GM06990 (cell line): ENCODE measurements at regions not wholly inside any gene's neighbourhood (a gene's known extent, or its start where the extent isn't known, plus 50 kb on each side); places are given as distances from the start of the nearest gene placed in this dataset.

Experiments used
- DNase-seq: peaks from one replicate; pipeline ENCODE4 v3.0.0-alpha.2; 2011; ENCODE audit not compliant: insufficient read length; ENCODE audit errors: extremely low read depth
- H3K27me3 ChIP-seq: replicated peaks from 2 replicates; pipeline ENCODE4 v1.6.0; 2011; ENCODE audit warnings: low read length; ENCODE audit not compliant: control insufficient read depth, insufficient read depth
- H3K36me3 ChIP-seq: 2 replicates; pipeline ENCODE4 v1.5.1; 2011; ENCODE audit warnings: low read length; ENCODE audit not compliant: control insufficient read depth, insufficient read depth
- H3K4me3 ChIP-seq: replicated peaks from 2 replicates; pipeline ENCODE4 v1.5.1; 2011; ENCODE audit warnings: low read depth, mild to moderate bottlenecking, control low read depth, low read length
- TF ChIP-seq, protein P1 (sequence below): IDR thresholded peaks from 2 replicates; pipeline ENCODE4 v1.5.1; 2011; ENCODE audit warnings: low read length, control low read depth, mild to moderate bottlenecking, inconsistent platforms; ENCODE audit not compliant: insufficient read depth, poor library complexity, severe bottlenecking

DNA sequence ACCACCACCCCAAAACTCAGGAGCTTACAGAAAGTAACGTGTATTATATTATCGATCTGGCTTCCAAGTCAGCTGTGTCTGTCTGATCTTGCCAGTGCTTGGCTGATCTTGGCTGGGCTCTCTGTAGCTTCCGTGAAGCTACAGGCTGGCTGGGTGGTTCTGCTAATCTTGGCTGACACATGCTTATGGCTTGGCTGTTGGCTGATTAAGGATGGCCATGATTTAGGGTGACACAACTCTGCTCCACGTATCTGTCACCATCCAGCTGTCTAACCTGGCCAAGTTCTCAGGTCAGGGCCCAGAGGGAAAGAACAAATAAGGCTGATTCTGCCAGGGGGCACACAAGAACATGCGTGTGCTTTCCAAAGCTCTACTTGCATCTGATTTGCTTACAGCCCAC lies 64.7 kb upstream of the PRL start:
- H3K4me3 ChIP-seq: no peak overlapping the region
- TF ChIP-seq, protein P1, sequence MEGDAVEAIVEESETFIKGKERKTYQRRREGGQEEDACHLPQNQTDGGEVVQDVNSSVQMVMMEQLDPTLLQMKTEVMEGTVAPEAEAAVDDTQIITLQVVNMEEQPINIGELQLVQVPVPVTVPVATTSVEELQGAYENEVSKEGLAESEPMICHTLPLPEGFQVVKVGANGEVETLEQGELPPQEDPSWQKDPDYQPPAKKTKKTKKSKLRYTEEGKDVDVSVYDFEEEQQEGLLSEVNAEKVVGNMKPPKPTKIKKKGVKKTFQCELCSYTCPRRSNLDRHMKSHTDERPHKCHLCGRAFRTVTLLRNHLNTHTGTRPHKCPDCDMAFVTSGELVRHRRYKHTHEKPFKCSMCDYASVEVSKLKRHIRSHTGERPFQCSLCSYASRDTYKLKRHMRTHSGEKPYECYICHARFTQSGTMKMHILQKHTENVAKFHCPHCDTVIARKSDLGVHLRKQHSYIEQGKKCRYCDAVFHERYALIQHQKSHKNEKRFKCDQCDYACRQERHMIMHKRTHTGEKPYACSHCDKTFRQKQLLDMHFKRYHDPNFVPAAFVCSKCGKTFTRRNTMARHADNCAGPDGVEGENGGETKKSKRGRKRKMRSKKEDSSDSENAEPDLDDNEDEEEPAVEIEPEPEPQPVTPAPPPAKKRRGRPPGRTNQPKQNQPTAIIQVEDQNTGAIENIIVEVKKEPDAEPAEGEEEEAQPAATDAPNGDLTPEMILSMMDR: no peak

DNA sequence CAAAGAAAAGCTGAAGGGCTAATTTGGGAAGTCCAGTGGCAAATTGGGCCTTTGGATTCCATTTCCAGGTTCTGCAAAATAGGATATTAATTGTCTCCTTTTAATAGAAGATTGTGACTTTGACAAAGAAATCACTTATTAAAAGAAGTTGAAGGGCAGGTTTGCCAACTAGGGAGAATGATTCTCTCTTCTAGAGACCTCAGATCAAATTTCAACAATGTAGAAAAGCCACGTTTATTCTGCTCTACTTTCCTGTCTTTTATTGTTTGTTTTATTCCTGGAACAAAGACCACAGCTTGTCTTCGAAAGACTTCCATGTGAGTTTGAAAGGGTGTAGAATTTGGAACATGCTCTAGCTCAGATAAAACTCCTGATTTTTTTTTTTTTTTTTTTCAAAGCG lies 65.5 kb upstream of the PRL start:
- no peak for DNase-seq
- no peaks in the 10 kb centered on the region for H3K36me3 ChIP-seq
- H3K27me3 ChIP-seq: no peaks in the 10 kb centered on the region
- no peak overlapping the region for H3K4me3 ChIP-seq
- TF ChIP-seq, protein P1: no peak

More for the DNA sequence above, 64.7 kb upstream of the PRL start:
- Histone ChIP-seq H3K27me3 (no peaks in the 10 kb centered on the region), H3K36me3 (no peaks in the 10 kb centered on the region)
- DNase-seq: no peak

DNA sequence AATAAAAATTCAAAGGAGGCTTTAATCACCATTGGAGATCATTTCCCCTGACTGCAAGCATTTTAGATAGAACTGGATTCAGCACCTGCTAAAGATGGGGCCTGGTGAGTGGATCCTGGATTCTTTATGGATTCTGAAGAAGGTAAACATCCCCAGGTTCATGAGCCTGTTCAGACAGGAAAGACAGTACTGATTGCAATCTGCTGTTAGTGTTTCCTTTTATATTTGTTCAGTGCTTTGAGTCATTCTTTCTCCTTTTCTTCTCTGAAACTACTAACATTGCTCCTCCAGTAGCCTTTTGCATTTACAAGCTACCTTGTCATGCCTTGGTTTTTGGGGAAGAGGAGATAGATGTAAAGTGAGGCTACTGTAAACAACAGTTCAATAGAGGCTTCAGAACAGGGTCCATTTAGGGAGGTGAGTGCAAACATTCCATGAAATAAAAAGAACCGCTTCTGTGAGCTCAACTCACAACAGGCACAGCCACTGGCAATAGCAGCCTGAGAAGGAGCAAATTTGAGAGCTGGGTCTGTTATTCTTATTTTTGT lies 66.4 kb upstream of the PRL start:
- no peak overlapping the region for H3K4me3 ChIP-seq
- no peaks in the 10 kb centered on the region for H3K27me3 ChIP-seq
- TF ChIP-seq, protein P1: no peak
- DNase-seq: peak; percentile 42
- no peaks in the 10 kb centered on the region for H3K36me3 ChIP-seq

DNA sequence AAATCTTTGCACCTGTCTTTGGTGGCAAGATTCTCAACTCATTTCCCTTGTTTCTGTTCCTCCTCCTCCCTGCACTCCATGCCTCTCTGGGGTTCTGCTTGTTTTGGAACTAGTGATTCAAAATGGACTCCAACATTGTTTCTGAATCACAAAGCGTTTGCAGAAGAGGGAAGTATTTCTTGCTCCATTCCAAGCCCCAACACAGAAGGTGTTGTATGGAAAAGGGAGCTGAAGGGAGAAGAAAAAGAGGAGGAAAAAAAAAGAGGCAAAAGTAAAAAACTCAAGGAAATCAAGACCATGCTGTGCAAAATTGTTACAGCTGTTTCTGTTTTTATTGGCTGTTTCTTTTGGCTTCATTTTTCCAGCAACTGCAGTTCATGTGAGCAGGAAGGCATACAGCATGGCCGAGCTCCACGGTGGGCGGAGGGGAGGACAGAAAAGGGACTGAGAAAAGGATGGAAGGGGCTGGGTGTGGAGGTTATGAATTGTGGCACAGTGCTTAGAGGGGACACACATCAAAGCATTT lies 66.9 kb upstream of the PRL start:
- no peak for DNase-seq
- H3K4me3 ChIP-seq: no peak overlapping the region
- TF ChIP-seq, protein P1: no peak

DNA sequence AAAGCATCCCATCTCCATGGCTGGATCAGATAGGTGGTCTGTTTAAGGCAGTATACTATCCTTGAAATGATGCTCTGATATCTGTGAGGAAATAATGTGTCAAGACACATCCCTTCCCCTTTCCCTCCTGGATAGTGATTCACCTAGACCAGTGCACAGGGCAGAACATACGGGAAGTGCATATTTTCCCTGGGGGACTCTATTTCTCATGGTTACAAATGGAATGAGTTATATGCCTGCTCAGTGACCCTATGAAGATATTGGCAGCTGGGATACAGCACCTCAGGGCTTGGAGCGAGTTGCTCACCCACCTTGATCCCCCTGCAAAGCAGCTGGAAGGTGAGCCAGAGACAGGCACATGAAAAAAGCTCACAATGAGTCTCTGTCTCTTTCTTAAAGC lies 67.5 kb upstream of the PRL start:
- Histone ChIP-seq H3K36me3 (no peaks in the 10 kb centered on the region), H3K27me3 (no peaks in the 10 kb centered on the region), H3K4me3 (no peak overlapping the region)
- TF ChIP-seq, protein P1: no peak
- no peak for DNase-seq

More for the DNA sequence above, 66.9 kb upstream of the PRL start:
- no peaks in the 10 kb centered on the region for H3K27me3 ChIP-seq
- no peaks in the 10 kb centered on the region for H3K36me3 ChIP-seq

DNA sequence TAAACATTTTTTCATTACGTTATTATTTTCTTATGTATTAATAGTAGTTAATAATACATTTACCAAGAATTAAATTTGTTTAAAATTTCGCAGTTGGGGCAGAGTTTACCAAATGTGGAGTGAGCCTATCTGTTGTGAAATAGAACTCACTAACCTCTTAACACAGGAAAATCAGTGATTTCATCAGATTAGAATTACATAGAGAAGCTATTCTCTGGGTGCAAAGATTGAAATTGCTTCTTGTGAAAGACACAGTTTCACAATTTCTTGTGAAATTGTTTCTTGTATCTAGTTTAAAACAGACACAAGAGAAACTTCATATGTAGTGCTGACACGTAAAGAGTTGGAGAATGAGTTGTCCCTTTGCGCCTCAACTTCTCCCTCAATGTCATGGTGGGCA lies 69.4 kb upstream of the PRL start:
- Histone ChIP-seq H3K4me3 (no peak overlapping the region), H3K36me3 (no peaks in the 10 kb centered on the region), H3K27me3 (no peaks in the 10 kb centered on the region)
- DNase-seq: no peak
- TF ChIP-seq, protein P1: no peak
